Sigmoid colon (tissue), 4 donors: ENCODE measurements at regions not wholly inside any gene's neighbourhood (a gene's known extent, or its start where the extent isn't known, plus 50 kb on each side); places are given as distances from the start of the nearest gene placed in this dataset.

ENCODE experiments used
- CTCF ChIP-seq, 4 experiments: fragments of 450-650 bp in 3 of 4; fragments of 200-600 bp in 1 of 4; IDR thresholded peaks; one replicate each; pipeline ENCODE4 v1.5.1; 2016 to 2019; ENCODE audit warnings: antibody characterized with exemption in 4 of 4, mild to moderate bottlenecking in 3 of 4, moderate library complexity in 2 of 4
- POLR2AphosphoS5 ChIP-seq, 4 donors: sonication (generic); formaldehyde crosslinking; IDR thresholded peaks; one replicate each; pipeline ENCODE4 v1.6.1; 2017; ENCODE audit warnings: antibody characterized with exemption in 4 of 4

GRCh38 chr3:117137065-117137464, 427.5 kb downstream of the TUSC7 start:
- TF ChIP-seq CTCF (IDR thresholded peaks at IDR 0.05) (no peak), POLR2AphosphoS5 (IDR thresholded peaks at IDR 0.05) (no peak)
